Brain microvascular endothelial cell (primary cell): ENCODE measurements at regions not wholly inside any gene's neighbourhood (a gene's known extent, or its start where the extent isn't known, plus 50 kb on each side); places are given as distances from the start of the nearest gene placed in this dataset.
"Not testable (repeated sequence)": the region's sequence is repeated elsewhere in the genome, so short reads cannot be mapped to it uniquely, and the experiment has no call there.

Source experiments
- DNase-seq: peaks from one replicate; pipeline ENCODE4 v3.0.0-alpha.2; 2020
- H3K27ac ChIP-seq: fragments of 250-450 bp; sonication (Bioruptor Pico); 2 replicates; pipeline ENCODE4 v1.5.1; 2020; ENCODE audit warnings: mild to moderate bottlenecking, moderate library complexity
- H3K27me3 ChIP-seq: fragments of 250-450 bp; sonication (Bioruptor Pico); replicated peaks from 2 replicates; pipeline ENCODE4 v1.5.1; 2020; ENCODE audit warnings: mild to moderate bottlenecking
- H3K36me3 ChIP-seq: fragments of 250-450 bp; sonication (Bioruptor Pico); replicated peaks from 2 replicates; pipeline ENCODE4 v1.5.1; 2020; ENCODE audit warnings: mild to moderate bottlenecking
- H3K4me3 ChIP-seq: 2 replicates; pipeline ENCODE4 v1.5.1; 2011; ENCODE audit warnings: low read depth, mild to moderate bottlenecking, control low read depth, low read length, moderate library complexity
- CTCF ChIP-seq: IDR thresholded peaks from 2 replicates; pipeline ENCODE4 v1.5.1; 2011; ENCODE audit warnings: low read depth, mild to moderate bottlenecking, moderate library complexity, low read length, control low read depth, inconsistent platforms; ENCODE audit errors: missing control alignments
- in situ Hi-C: cut with HindIII; loops from 2 replicates; pipeline ENCODE4 v1.10.0; 2017; ENCODE audit warnings: low sequenced_read_pairs, low pct_ligation_motif_present

GRCh38 chr1:187842406-187843165 lies 1013.8 kb downstream of the PLA2G4A start:
- TF ChIP-seq CTCF = no peak
- no peak for DNase-seq
- Histone ChIP-seq H3K4me3 (no peak overlapping the region), H3K27me3 (no peaks in the 10 kb centered on the region), H3K36me3 (no peaks in the 10 kb centered on the region), H3K27ac (no peak overlapping the region)
- in situ Hi-C loops = no loop called here

- no peaks in the 10 kb centered on the region for H3K27me3 ChIP-seq
- no peak for DNase-seq
- in situ Hi-C loops = no loop called here
- H3K27ac ChIP-seq = no peak overlapping the region
- H3K4me3 ChIP-seq = no peak overlapping the region
- no peaks in the 10 kb centered on the region for H3K36me3 ChIP-seq
- TF ChIP-seq CTCF = no peak
These were observed 1015.6 kb downstream of the PLA2G4A start for GRCh38 chr1:187844313-187844712.

- Histone ChIP-seq H3K4me3 (no peak overlapping the region), H3K27me3 (no peaks in the 10 kb centered on the region), H3K36me3 (no peaks in the 10 kb centered on the region), H3K27ac (no peak overlapping the region)
- no peak for DNase-seq
- in situ Hi-C loops = no loop called here
- no peak for TF ChIP-seq CTCF
These were observed 1018.8 kb downstream of the PLA2G4A start for GRCh38 chr1:187847531-187847930.

GRCh38 chr1:187848321-187848720 lies 1019.6 kb downstream of the PLA2G4A start:
- no peak for TF ChIP-seq CTCF
- in situ Hi-C loops = no loop called here
- H3K36me3 ChIP-seq = no peaks in the 10 kb centered on the region
- no peaks in the 10 kb centered on the region for H3K27me3 ChIP-seq
- no peak for DNase-seq
- no peak overlapping the region for H3K4me3 ChIP-seq
- no peak overlapping the region for H3K27ac ChIP-seq

GRCh38 chr1:187850146-187850545 lies 1021.4 kb downstream of the PLA2G4A start:
- H3K4me3 ChIP-seq, H3K27ac ChIP-seq, DNase-seq, H3K27me3 ChIP-seq, in situ Hi-C loops, H3K36me3 ChIP-seq: not testable (repeated sequence)

- Histone ChIP-seq H3K4me3 (no peak overlapping the region), H3K27ac (no peak overlapping the region), H3K36me3 (no peaks in the 10 kb centered on the region), H3K27me3 (no peaks in the 10 kb centered on the region)
- DNase-seq = no peak
- in situ Hi-C loops = no loop called here
- TF ChIP-seq CTCF = no peak
These were observed 1024.8 kb downstream of the PLA2G4A start for GRCh38 chr1:187853505-187853904.
